ENCODE measurements at regions not wholly inside any gene's neighbourhood (a gene's known extent, or its start where the extent isn't known, plus 50 kb on each side); places are given as distances from the start of the nearest gene placed in this dataset.
A peak's percentile ranks its signal among the peaks of the same experiment; 100 is the strongest.
"Not testable (repeated sequence)": the region's sequence is repeated elsewhere in the genome, so short reads cannot be mapped to it uniquely, and the experiment has no call there.

DNA sequence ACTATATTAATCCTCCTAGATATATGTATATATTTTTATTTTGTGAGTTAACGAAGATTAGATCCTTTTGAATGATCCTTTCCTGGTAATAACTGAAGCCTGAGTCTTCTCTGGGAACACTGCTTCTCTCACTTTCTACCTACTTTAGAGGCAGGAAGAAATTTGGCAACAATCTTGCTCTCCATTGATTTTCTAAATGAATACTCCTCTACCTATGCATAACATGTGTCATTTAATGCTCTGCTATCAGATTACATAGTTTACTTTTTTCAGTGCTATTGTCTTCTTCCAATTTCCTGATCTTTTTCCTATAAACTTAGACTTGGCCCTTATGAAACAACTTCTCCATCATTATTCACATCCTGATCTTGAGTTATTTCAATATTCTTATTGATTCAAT lies 60.4 kb upstream of the PDHA2 start:
- no peak for DNase-seq (ENCODE audit: low read depth)

GRCh38 chr4:95778666-95779065 lies 61.2 kb upstream of the PDHA2 start:
- TF ChIP-seq, protein P1, sequence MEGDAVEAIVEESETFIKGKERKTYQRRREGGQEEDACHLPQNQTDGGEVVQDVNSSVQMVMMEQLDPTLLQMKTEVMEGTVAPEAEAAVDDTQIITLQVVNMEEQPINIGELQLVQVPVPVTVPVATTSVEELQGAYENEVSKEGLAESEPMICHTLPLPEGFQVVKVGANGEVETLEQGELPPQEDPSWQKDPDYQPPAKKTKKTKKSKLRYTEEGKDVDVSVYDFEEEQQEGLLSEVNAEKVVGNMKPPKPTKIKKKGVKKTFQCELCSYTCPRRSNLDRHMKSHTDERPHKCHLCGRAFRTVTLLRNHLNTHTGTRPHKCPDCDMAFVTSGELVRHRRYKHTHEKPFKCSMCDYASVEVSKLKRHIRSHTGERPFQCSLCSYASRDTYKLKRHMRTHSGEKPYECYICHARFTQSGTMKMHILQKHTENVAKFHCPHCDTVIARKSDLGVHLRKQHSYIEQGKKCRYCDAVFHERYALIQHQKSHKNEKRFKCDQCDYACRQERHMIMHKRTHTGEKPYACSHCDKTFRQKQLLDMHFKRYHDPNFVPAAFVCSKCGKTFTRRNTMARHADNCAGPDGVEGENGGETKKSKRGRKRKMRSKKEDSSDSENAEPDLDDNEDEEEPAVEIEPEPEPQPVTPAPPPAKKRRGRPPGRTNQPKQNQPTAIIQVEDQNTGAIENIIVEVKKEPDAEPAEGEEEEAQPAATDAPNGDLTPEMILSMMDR (IDR thresholded peaks at IDR 0.05; ENCODE audit: insufficient read depth, low read depth, low read length), result no peak
- no peak overlapping the region for H3K4me3 ChIP-seq (ENCODE audit: low read depth, low read length)
- DNase-seq (ENCODE audit: low read depth), result no peak

More for the DNA sequence above, 60.4 kb upstream of the PDHA2 start:
- TF ChIP-seq, protein P1 (IDR thresholded peaks at IDR 0.05; ENCODE audit: insufficient read depth, low read depth, low read length), result no peak
- H3K4me3 ChIP-seq (ENCODE audit: low read depth, low read length), result no peak overlapping the region

DNA sequence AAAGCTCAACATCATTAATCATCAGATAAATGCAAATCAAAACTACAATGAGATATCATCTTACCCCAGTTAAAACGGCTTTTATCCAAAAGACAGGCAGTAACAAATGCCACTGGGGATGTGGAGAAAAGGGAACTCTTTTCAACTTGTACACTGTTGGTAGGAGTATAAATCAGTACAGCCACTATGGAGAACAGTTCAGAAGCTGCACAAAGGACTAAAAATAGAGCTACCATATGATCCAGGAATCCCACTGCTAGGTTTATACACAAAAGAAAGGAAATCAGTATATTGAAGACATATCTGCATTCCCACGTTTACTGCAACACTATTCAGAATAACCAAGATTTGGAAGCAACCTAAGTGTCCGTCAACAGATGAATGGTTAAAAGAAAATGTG lies 69.3 kb upstream of the PDHA2 start:
- DNase-seq (ENCODE audit: low read depth); H3K4me3 ChIP-seq (ENCODE audit: low read depth, low read length): not testable (repeated sequence)

DNA sequence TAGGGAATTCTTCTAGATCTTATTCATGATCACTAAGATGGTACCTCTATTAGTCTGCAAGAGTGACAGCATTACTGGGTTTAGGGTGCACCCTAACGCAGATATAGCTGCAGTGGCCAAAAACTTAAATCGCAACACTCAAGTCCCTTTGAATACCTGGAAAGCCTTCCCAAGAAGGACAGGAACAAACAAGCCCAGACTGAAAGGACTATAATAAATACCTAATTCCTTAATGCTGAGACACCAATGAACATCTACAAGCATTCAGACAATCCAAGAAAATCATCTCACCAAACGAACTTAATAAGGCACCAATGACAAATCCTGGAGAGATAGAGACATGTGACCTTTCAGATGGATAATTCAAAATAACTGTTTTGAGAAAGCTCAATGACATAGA lies 74.9 kb upstream of the PDHA2 start:
- H3K4me3 ChIP-seq (ENCODE audit: low read depth, low read length), result no peak overlapping the region
- TF ChIP-seq, protein P1 (IDR thresholded peaks at IDR 0.05; ENCODE audit: insufficient read depth, low read depth, low read length), result no peak
- no peak for DNase-seq (ENCODE audit: low read depth)

GRCh38 chr4:95761871-95762270 lies 78.0 kb upstream of the PDHA2 start:
- no peak for DNase-seq (ENCODE audit: low read depth)
- TF ChIP-seq, protein P1 (IDR thresholded peaks at IDR 0.05; ENCODE audit: insufficient read depth, low read depth, low read length), result no peak
- H3K4me3 ChIP-seq (ENCODE audit: low read depth, low read length), result no peak overlapping the region

- TF ChIP-seq, protein P1 (IDR thresholded peaks at IDR 0.05; ENCODE audit: insufficient read depth, low read depth, low read length), result no peak
- DNase-seq (ENCODE audit: low read depth), result peak; percentile 25
Measured at GRCh38 chr4:95761426-95761825, 78.5 kb upstream of the PDHA2 start.

DNA sequence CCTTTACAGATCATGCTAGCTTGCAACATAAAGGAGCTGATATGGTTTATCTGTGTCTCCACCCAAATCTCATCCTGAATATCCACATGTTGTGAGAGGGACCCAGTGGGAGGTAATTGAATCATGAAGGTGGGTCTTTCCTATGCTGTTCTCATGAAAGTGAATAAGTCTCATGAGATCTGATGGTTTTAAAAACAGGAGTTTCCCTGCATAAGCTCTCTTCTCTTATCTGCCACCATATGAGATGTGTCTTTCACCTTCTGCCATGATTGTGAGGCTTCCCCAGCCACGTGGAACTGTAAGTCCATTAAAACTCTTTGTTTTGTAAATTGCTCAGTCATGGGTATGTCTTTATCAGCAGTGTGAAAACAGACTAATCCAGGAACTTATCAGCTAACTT lies 79.2 kb upstream of the PDHA2 start:
- DNase-seq (ENCODE audit: low read depth); H3K4me3 ChIP-seq (ENCODE audit: low read depth, low read length): not testable (repeated sequence)

More at GRCh38 chr4:95761426-95761825, 78.5 kb upstream of the PDHA2 start:
- no peak overlapping the region for H3K4me3 ChIP-seq (ENCODE audit: low read depth, low read length)

GRCh38 chr4:95758001-95758400 lies 81.9 kb upstream of the PDHA2 start:
- no peak overlapping the region for H3K4me3 ChIP-seq (ENCODE audit: low read depth, low read length)
- DNase-seq (ENCODE audit: low read depth), result no peak
- TF ChIP-seq, protein P1 (IDR thresholded peaks at IDR 0.05; ENCODE audit: insufficient read depth, low read depth, low read length), result no peak
